ENCODE measurements at regions not wholly inside any gene's neighbourhood (a gene's known extent, or its start where the extent isn't known, plus 50 kb on each side); places are given as distances from the start of the nearest gene placed in this dataset.

DNA sequence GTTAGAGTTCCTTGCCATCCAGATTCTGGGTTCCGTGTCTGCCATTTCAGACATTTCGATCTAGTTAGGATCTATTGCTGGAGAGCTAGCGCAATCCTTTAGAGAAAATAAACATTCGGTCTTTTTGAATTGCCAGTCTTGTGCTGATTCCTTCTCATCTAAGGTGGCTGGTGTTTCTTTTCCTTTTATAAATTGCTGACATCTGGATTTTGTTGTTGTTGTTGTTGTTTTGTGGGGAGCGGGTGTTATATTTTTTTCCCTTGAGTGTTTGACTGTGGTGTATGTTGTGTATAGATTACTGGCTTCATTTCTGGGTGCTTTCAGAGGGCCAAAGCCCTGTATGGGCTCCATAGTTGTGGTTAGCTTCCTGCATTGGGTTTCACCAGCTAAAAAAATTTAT, 128.5 kb upstream of the LRP1B start:
- TF ChIP-seq CTCF (conservative IDR thresholded peaks at IDR 0.05; ENCODE audit: low read length) (no peak), EZH2phosphoT487 (IDR thresholded peaks at IDR 0.05; ENCODE audit: borderline replicate concordance) (no peak)

All from Loucy (cell line).